ENCODE measurements at regions not wholly inside any gene's neighbourhood (a gene's known extent, or its start where the extent isn't known, plus 50 kb on each side); places are given as distances from the start of the nearest gene placed in this dataset.
"Not testable (repeated sequence)": the region's sequence is repeated elsewhere in the genome, so short reads cannot be mapped to it uniquely, and the experiment has no call there.

GRCh38 chr4:112750749-112751148, 113.8 kb downstream of the LARP7 start:
- H3K27ac Mint-ChIP-seq; H3K9me3 Mint-ChIP-seq; DNase-seq (ENCODE audit: low spot score); H3K4me1 Mint-ChIP-seq (ENCODE audit: low read depth); H3K36me3 Mint-ChIP-seq (ENCODE audit: low read depth); H3K4me3 Mint-ChIP-seq (ENCODE audit: low read depth); intact Hi-C loops (cut with micrococcal nuclease): not testable (repeated sequence)
- H3K27me3 Mint-ChIP-seq (ENCODE audit: low read depth) = peaks cover 25% of the 10 kb centered on the region

DNA sequence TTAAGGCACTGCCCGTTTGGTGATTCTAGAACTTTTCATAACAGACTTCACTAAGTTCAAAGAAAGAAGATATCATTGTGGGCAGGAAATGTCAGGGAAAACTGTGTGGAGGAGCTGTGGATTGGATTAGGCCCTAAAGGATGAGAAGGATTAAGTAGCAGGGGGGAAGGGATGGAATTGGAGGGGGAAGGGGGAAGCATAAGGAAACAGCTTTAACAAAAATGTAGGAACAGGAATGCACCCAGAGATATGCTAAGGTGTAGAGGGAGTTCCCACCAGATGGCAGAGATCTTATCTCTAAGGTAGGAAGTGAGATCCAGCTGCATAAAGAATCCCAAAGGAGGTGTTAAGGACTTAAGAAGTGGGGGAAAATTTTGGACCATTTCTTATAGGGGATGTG, 114.5 kb downstream of the LARP7 start:
- Mint-ChIP-seq H3K27ac (no peak overlapping the region), H3K27me3 (ENCODE audit: low read depth) (peaks cover 21% of the 10 kb centered on the region), H3K4me3 (ENCODE audit: low read depth) (no peak overlapping the region), H3K36me3 (ENCODE audit: low read depth) (no peaks in the 10 kb centered on the region), H3K9me3 (no peaks in the 10 kb centered on the region), H3K4me1 (ENCODE audit: low read depth) (no peaks in the 10 kb centered on the region)
- no peak for DNase-seq (ENCODE audit: low spot score)
- intact Hi-C loops (cut with micrococcal nuclease) = no loop called here

DNA sequence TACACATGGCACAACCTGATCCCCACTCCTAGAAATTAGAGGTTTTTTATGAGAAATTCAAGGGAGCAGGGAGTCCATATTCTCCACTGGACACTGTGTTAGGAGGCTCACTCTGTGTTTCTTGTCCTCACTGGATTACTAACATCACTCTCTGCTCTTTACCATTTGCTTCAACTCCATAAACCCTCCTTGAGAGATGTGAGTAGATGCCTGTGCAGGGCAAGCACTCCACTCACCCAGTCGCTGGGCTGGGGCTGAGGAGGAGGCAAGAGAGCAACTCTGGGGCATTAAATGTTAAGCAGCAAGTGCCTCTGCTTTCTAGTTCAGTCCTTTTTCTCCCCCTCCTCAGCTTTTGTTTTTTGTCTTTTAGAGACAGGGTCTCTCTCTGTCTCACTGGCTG, 115.1 kb downstream of the LARP7 start:
- H3K9me3 Mint-ChIP-seq = no peaks in the 10 kb centered on the region
- H3K4me1 Mint-ChIP-seq (ENCODE audit: low read depth) = no peaks in the 10 kb centered on the region
- H3K36me3 Mint-ChIP-seq (ENCODE audit: low read depth) = no peaks in the 10 kb centered on the region
- H3K27me3 Mint-ChIP-seq (ENCODE audit: low read depth) = peaks cover 20% of the 10 kb centered on the region
- intact Hi-C loops (cut with micrococcal nuclease) = no loop called here
- no peak overlapping the region for H3K27ac Mint-ChIP-seq
- no peak for DNase-seq (ENCODE audit: low spot score)
- H3K4me3 Mint-ChIP-seq (ENCODE audit: low read depth) = no peak overlapping the region

DNA sequence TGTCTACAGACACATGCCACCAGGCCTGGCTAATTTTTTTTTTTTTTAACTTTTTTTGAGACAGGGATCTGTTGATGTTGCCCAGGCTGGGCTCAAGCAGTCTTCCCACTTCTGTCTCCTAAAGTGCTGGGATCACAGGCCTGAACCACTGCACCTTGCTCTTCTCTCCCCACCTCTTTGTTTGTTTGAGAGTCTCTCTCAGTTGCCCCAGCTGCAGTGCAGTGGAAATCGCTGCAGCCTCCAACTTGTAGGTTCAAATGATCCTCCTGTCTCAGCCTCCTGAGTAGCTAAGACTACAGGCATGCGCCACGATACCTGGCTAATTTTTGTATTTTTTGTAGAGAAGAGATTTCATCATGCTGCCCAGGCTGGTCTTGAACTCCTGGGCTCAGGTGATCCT, 115.6 kb downstream of the LARP7 start:
- no peak for DNase-seq (ENCODE audit: low spot score)
- Mint-ChIP-seq H3K36me3 (ENCODE audit: low read depth) (no peaks in the 10 kb centered on the region), H3K4me1 (ENCODE audit: low read depth) (no peaks in the 10 kb centered on the region), H3K27me3 (ENCODE audit: low read depth) (peaks cover 16% of the 10 kb centered on the region), H3K9me3 (no peaks in the 10 kb centered on the region), H3K4me3 (ENCODE audit: low read depth) (no peak overlapping the region), H3K27ac (no peak overlapping the region)
- intact Hi-C loops (cut with micrococcal nuclease) = no loop called here

DNA sequence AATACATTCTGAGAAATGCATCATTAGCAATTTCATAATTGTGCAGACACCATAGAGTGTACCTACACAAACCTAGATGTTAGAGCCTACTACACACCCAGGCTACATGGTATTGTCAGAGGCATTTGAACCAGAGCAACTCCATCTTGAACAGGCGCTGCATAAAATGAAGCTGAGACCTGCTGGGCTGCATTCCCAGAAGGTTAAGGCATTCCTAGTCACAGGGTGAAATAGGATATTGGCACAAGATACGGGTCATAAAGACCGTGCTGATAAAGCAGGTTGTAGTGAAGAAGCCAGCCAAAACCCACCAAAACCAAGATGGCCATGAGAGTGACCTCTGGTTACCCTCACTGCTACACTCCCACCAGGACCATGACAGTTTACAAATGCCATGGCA, 116.4 kb downstream of the LARP7 start:
- Mint-ChIP-seq H3K27me3 (ENCODE audit: low read depth) (peaks cover 12% of the 10 kb centered on the region), H3K4me1 (ENCODE audit: low read depth) (no peaks in the 10 kb centered on the region), H3K36me3 (ENCODE audit: low read depth) (no peaks in the 10 kb centered on the region), H3K4me3 (ENCODE audit: low read depth) (no peak overlapping the region), H3K9me3 (no peaks in the 10 kb centered on the region), H3K27ac (no peak overlapping the region)
- intact Hi-C loops (cut with micrococcal nuclease) = no loop called here
- DNase-seq (ENCODE audit: low spot score) = no peak

- Mint-ChIP-seq H3K36me3 (ENCODE audit: low read depth) (no peaks in the 10 kb centered on the region), H3K4me3 (ENCODE audit: low read depth) (no peak overlapping the region), H3K27ac (no peak overlapping the region), H3K27me3 (ENCODE audit: low read depth) (no peaks in the 10 kb centered on the region), H3K9me3 (no peaks in the 10 kb centered on the region), H3K4me1 (ENCODE audit: low read depth) (no peaks in the 10 kb centered on the region)
- no peak for DNase-seq (ENCODE audit: low spot score)
- intact Hi-C loops (cut with micrococcal nuclease) = no loop called here
Measured at GRCh38 chr4:112759313-112759712, 122.4 kb downstream of the LARP7 start.

GRCh38 chr4:112765317-112765974, 128.5 kb downstream of the LARP7 start:
- Mint-ChIP-seq H3K4me3 (ENCODE audit: low read depth) (no peak overlapping the region), H3K27me3 (ENCODE audit: low read depth) (no peaks in the 10 kb centered on the region), H3K27ac (no peak overlapping the region), H3K36me3 (ENCODE audit: low read depth) (no peaks in the 10 kb centered on the region), H3K9me3 (no peaks in the 10 kb centered on the region), H3K4me1 (ENCODE audit: low read depth) (no peaks in the 10 kb centered on the region)
- no peak for DNase-seq (ENCODE audit: low spot score)
- intact Hi-C loops (cut with micrococcal nuclease) = loop anchor here (2.0 to 10.0 kb wide), 4 partner anchors 61 to 441 kb away; no protein-coding TSS in a partner anchor

- no peaks in the 10 kb centered on the region for H3K36me3 Mint-ChIP-seq (ENCODE audit: low read depth)
- H3K4me3 Mint-ChIP-seq (ENCODE audit: low read depth) = no peak overlapping the region
- H3K27ac Mint-ChIP-seq = no peak overlapping the region
- DNase-seq (ENCODE audit: low spot score) = no peak
- no peaks in the 10 kb centered on the region for H3K4me1 Mint-ChIP-seq (ENCODE audit: low read depth)
- H3K27me3 Mint-ChIP-seq (ENCODE audit: low read depth) = no peaks in the 10 kb centered on the region
- no peaks in the 10 kb centered on the region for H3K9me3 Mint-ChIP-seq
- intact Hi-C loops (cut with micrococcal nuclease) = loop anchor here (10.0 kb wide), 3 partner anchors 62 to 442 kb away; no protein-coding TSS in a partner anchor
Measured at GRCh38 chr4:112766422-112766821, 129.5 kb downstream of the LARP7 start.

DNA sequence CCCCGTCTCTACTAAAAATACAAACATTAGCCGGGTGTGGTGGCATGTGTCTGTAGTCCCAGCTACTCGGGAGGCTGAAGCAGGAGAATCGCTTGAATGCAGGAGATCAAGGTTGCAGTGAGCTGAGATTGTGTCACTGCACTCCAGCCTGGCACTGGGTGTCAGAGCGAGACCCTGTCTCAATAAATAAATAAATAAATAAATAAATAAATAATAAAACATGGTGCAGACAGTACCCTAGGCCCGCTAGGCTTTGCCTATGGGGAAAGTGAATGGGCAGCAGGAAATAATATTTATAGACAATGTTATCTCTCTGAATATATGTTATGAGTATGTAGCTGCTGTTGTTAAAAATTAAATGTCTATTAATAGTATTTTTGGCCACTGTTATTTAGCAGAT, 130.4 kb downstream of the LARP7 start:
- H3K4me3 Mint-ChIP-seq (ENCODE audit: low read depth) = no peak overlapping the region
- intact Hi-C loops (cut with micrococcal nuclease) = loop anchor here (10.0 kb wide), 3 partner anchors 63 to 443 kb away; no protein-coding TSS in a partner anchor
- H3K9me3 Mint-ChIP-seq = no peaks in the 10 kb centered on the region
- DNase-seq (ENCODE audit: low spot score) = no peak
- no peaks in the 10 kb centered on the region for H3K36me3 Mint-ChIP-seq (ENCODE audit: low read depth)
- no peaks in the 10 kb centered on the region for H3K27me3 Mint-ChIP-seq (ENCODE audit: low read depth)
- no peak overlapping the region for H3K27ac Mint-ChIP-seq
- H3K4me1 Mint-ChIP-seq (ENCODE audit: low read depth) = no peaks in the 10 kb centered on the region

- no peak overlapping the region for H3K4me3 Mint-ChIP-seq (ENCODE audit: low read depth)
- no peak overlapping the region for H3K27ac Mint-ChIP-seq
- H3K36me3 Mint-ChIP-seq (ENCODE audit: low read depth) = no peaks in the 10 kb centered on the region
- no peaks in the 10 kb centered on the region for H3K9me3 Mint-ChIP-seq
- H3K27me3 Mint-ChIP-seq (ENCODE audit: low read depth) = peaks cover 2% of the 10 kb centered on the region
- intact Hi-C loops (cut with micrococcal nuclease) = no loop called here
- DNase-seq (ENCODE audit: low spot score) = no peak
- no peaks in the 10 kb centered on the region for H3K4me1 Mint-ChIP-seq (ENCODE audit: low read depth)
Measured at GRCh38 chr4:112770114-112770513, 133.2 kb downstream of the LARP7 start.

DNA sequence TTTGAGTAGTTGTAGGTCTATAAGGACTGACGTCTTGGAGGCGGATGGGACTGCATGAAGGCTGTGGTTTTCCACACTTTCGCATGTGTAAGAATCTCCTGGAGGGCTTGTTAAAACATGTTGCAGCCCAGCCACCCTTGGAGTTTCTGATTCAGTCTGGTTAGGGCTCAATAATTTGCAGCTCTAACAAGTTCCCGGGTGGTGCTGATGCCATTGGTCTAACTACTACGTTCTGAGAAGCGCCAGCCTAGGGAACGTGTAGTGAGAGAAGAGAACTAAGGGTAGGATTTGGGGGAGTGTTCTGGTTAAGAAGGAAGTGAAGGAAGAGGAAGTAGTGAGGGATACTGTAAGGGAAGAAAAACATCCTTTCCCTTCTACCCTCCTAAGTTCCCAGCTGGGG, 138.9 kb downstream of the LARP7 start:
- no peak overlapping the region for H3K4me3 Mint-ChIP-seq (ENCODE audit: low read depth)
- H3K27ac Mint-ChIP-seq = no peak overlapping the region
- no peaks in the 10 kb centered on the region for H3K4me1 Mint-ChIP-seq (ENCODE audit: low read depth)
- DNase-seq (ENCODE audit: low spot score) = no peak
- H3K9me3 Mint-ChIP-seq = no peaks in the 10 kb centered on the region
- intact Hi-C loops (cut with micrococcal nuclease) = no loop called here
- no peaks in the 10 kb centered on the region for H3K36me3 Mint-ChIP-seq (ENCODE audit: low read depth)
- peaks cover 4% of the 10 kb centered on the region for H3K27me3 Mint-ChIP-seq (ENCODE audit: low read depth)

- H3K9me3 Mint-ChIP-seq = no peaks in the 10 kb centered on the region
- H3K27ac Mint-ChIP-seq = no peak overlapping the region
- no peak overlapping the region for H3K4me3 Mint-ChIP-seq (ENCODE audit: low read depth)
- H3K36me3 Mint-ChIP-seq (ENCODE audit: low read depth) = no peaks in the 10 kb centered on the region
- no peak for DNase-seq (ENCODE audit: low spot score)
- intact Hi-C loops (cut with micrococcal nuclease) = no loop called here
- peaks cover 4% of the 10 kb centered on the region for H3K27me3 Mint-ChIP-seq (ENCODE audit: low read depth)
- H3K4me1 Mint-ChIP-seq (ENCODE audit: low read depth) = no peaks in the 10 kb centered on the region
Measured at GRCh38 chr4:112776535-112776934, 139.6 kb downstream of the LARP7 start.

DNA sequence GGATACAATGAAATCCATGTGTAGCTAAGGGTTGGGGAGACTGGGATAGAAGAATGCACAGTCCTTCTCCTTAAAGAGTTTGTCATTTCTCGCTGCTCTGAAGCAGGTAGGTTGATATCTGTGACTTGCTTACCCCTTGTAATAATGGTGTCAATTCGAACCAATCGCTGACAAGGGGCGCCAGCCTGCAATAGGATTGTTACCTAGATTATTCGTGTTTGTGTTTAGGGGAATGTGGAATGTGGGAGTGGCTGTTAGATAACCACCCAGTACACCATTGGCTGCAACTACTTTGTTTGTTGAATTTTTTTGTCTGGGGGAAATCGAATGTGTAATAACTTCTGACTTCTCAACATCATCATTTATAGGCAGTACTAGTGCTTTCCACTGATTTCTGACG, 141.6 kb downstream of the LARP7 start:
- no peaks in the 10 kb centered on the region for H3K36me3 Mint-ChIP-seq (ENCODE audit: low read depth)
- intact Hi-C loops (cut with micrococcal nuclease) = no loop called here
- no peaks in the 10 kb centered on the region for H3K4me1 Mint-ChIP-seq (ENCODE audit: low read depth)
- H3K27ac Mint-ChIP-seq = no peak overlapping the region
- H3K4me3 Mint-ChIP-seq (ENCODE audit: low read depth) = no peak overlapping the region
- DNase-seq (ENCODE audit: low spot score) = no peak
- H3K27me3 Mint-ChIP-seq (ENCODE audit: low read depth) = peaks cover 2% of the 10 kb centered on the region
- no peaks in the 10 kb centered on the region for H3K9me3 Mint-ChIP-seq

- no peaks in the 10 kb centered on the region for H3K9me3 Mint-ChIP-seq
- no peak overlapping the region for H3K4me3 Mint-ChIP-seq (ENCODE audit: low read depth)
Measured at GRCh38 chr4:112793033-112793432, 156.1 kb downstream of the LARP7 start.

More at GRCh38 chr4:112793033-112793432, 156.1 kb downstream of the LARP7 start:
- intact Hi-C loops (cut with micrococcal nuclease) = no loop called here
- no peak for DNase-seq (ENCODE audit: low spot score)
- no peak overlapping the region for H3K27ac Mint-ChIP-seq
- peaks cover 13% of the 10 kb centered on the region for H3K27me3 Mint-ChIP-seq (ENCODE audit: low read depth)
- no peaks in the 10 kb centered on the region for H3K36me3 Mint-ChIP-seq (ENCODE audit: low read depth)
- H3K4me1 Mint-ChIP-seq (ENCODE audit: low read depth) = no peaks in the 10 kb centered on the region

Measured in activated T-helper 2 cell treated with anti-CD3 and anti-CD28 coated beads, Interferon-gamma antibody, Interleukin-2, Interleukin-4, amounts not matched to agents 10 μg/mL and 5 μg/mL and 100 μg/mL, durations not matched to agents 14 hours and 24 hours and 36 hours (primary cell).